SK-N-SH treated with all-trans-retinoic acid at 6 μM for 48 hours (cell line): ENCODE measurements at regions not wholly inside any gene's neighbourhood (a gene's known extent, or its start where the extent isn't known, plus 50 kb on each side); places are given as distances from the start of the nearest gene placed in this dataset.

Source experiments
- ATAC-seq: fragments of 200-7000 bp; cut with Tn5 transposase; 3 replicates; pipeline ENCODE4 v1.9.1; 2020; ENCODE audit warnings: mild to moderate bottlenecking, moderate library complexity
- ARNTL ChIP-seq: fragments of 450-650 bp; formaldehyde crosslinking; IDR thresholded peaks from 2 replicates; pipeline ENCODE4 v1.5.0; 2020; ENCODE audit warnings: low read depth, mild to moderate bottlenecking, moderate library complexity, borderline replicate concordance
- CREB5 ChIP-seq: fragments of 250-450 bp; sonication (Bioruptor Pico); IDR thresholded peaks from 2 replicates; pipeline ENCODE4 v1.5.1; 2020; ENCODE audit warnings: low read depth, mild to moderate bottlenecking, moderate library complexity
- CSDC2 ChIP-seq: fragments of 250-450 bp; sonication (Bioruptor Pico); IDR thresholded peaks from 2 replicates; pipeline ENCODE4 v1.5.0; 2020; ENCODE audit warnings: mild to moderate bottlenecking, moderate library complexity
- CSRNP3 ChIP-seq: fragments of 250-450 bp; sonication (Bioruptor Pico); IDR thresholded peaks from 2 replicates; pipeline ENCODE4 v1.5.1; 2021; ENCODE audit warnings: mild to moderate bottlenecking, moderate library complexity
- ESRRG ChIP-seq: fragments of 250-450 bp; sonication (Bioruptor Pico); IDR thresholded peaks from 2 replicates; pipeline ENCODE4 v1.6.1; 2021; ENCODE audit warnings: mild to moderate bottlenecking
- GLIS3 ChIP-seq: fragments of 250-450 bp; sonication (Bioruptor Pico); IDR thresholded peaks from 2 replicates; pipeline ENCODE4 v1.5.0; 2020; ENCODE audit warnings: mild to moderate bottlenecking, moderate library complexity
- ISL1 ChIP-seq: fragments of 250-450 bp; sonication (Bioruptor Pico); IDR thresholded peaks from 2 replicates; pipeline ENCODE4 v2.1.2; 2022; ENCODE audit warnings: mild to moderate bottlenecking, moderate library complexity
- OSR1 ChIP-seq: fragments of 250-450 bp; sonication (Bioruptor Pico); IDR thresholded peaks from 2 replicates; pipeline ENCODE4 v1.8.0; 2022; ENCODE audit warnings: moderate library complexity, mild to moderate bottlenecking, inconsistent platforms
- PATZ1 ChIP-seq: fragments of 250-450 bp; sonication (Bioruptor Pico); IDR thresholded peaks from 2 replicates; pipeline ENCODE4 v1.8.0; 2020; ENCODE audit warnings: mild to moderate bottlenecking, moderate library complexity, borderline replicate concordance
- POU6F1 ChIP-seq: fragments of 250-450 bp; sonication (Bioruptor Pico); IDR thresholded peaks from 2 replicates; pipeline ENCODE4 v1.8.0; 2021; ENCODE audit warnings: low read depth, mild to moderate bottlenecking, moderate library complexity, borderline replicate concordance
- PPARA ChIP-seq: fragments of 250-450 bp; sonication (Bioruptor Pico); IDR thresholded peaks from 2 replicates; pipeline ENCODE4 v1.5.0; 2020; ENCODE audit warnings: mild to moderate bottlenecking, borderline replicate concordance
- RARB ChIP-seq: fragments of 250-450 bp; sonication (Bioruptor Pico); IDR thresholded peaks from 2 replicates; pipeline ENCODE4 v1.8.0; 2021; ENCODE audit warnings: mild to moderate bottlenecking, moderate library complexity
- SNAI2 ChIP-seq: fragments of 250-450 bp; sonication (Bioruptor Pico); IDR thresholded peaks from 2 replicates; pipeline ENCODE4 v1.5.0; 2020; ENCODE audit warnings: mild to moderate bottlenecking, moderate library complexity
- TOX ChIP-seq: fragments of 250-450 bp; sonication (Bioruptor Pico); IDR thresholded peaks from 2 replicates; pipeline ENCODE4 v1.8.0; 2021; ENCODE audit warnings: mild to moderate bottlenecking, moderate library complexity, borderline replicate concordance
- TSHZ2 ChIP-seq: fragments of 250-450 bp; sonication (Bioruptor Pico); IDR thresholded peaks from 2 replicates; pipeline ENCODE4 v1.5.0; 2020; ENCODE audit warnings: mild to moderate bottlenecking, moderate library complexity
- ZFP3 ChIP-seq: fragments of 250-450 bp; sonication (Bioruptor Pico); IDR thresholded peaks from 2 replicates; pipeline ENCODE4 v1.5.0; 2020; ENCODE audit warnings: mild to moderate bottlenecking, moderate library complexity
- ZFP30 ChIP-seq: fragments of 450-650 bp; formaldehyde crosslinking; IDR thresholded peaks from 2 replicates; pipeline ENCODE4 v1.5.0; 2022; ENCODE audit warnings: mild to moderate bottlenecking, moderate library complexity
- ZNF565 ChIP-seq: fragments of 450-650 bp; formaldehyde crosslinking; conservative IDR thresholded peaks from 2 replicates; pipeline ENCODE4 v1.5.0; 2020; ENCODE audit warnings: low read depth, mild to moderate bottlenecking, moderate library complexity
- ZNF8 ChIP-seq: fragments of 450-650 bp; formaldehyde crosslinking; IDR thresholded peaks from 2 replicates; pipeline ENCODE4 v1.5.0; 2020; ENCODE audit warnings: mild to moderate bottlenecking, moderate library complexity

- TF ChIP-seq ARNTL (CRISPR knock-in tag): no peak
These were observed 620.2 kb upstream of the BCHE start (continued) for GRCh38 chr3:166457382-166457781.

- no peak for ATAC-seq
- TF ChIP-seq RARB: no peak
- TF ChIP-seq ARNTL (CRISPR knock-in tag): no peak
- no peak for TF ChIP-seq PPARA (CRISPR knock-in tag)
- TF ChIP-seq CREB5 (CRISPR knock-in tag): no peak
- TF ChIP-seq OSR1: no peak
- TF ChIP-seq, all 23 proteins: peak for 0
These were observed 619.1 kb upstream of the BCHE start for GRCh38 chr3:166456286-166456685.

- ATAC-seq: peak; percentile 30; the same call in 2 of the 3 replicates
- TF ChIP-seq CSDC2: no peak
- TF ChIP-seq OSR1: 0 out of 2 replicates have a peak, but pooled peaks have one; percentile 80
These were observed 618.5 kb upstream of the BCHE start for GRCh38 chr3:166455744-166456143.

- TF ChIP-seq TSHZ2 (CRISPR knock-in tag): no peak
- TF ChIP-seq OSR1: no peak
- TF ChIP-seq ZNF8 (CRISPR knock-in tag): no peak
- no peak for TF ChIP-seq ESRRG (CRISPR knock-in tag)
- TF ChIP-seq ISL1 (CRISPR knock-in tag): no peak
- no peak for TF ChIP-seq SNAI2 (CRISPR knock-in tag)
- no peak for TF ChIP-seq TOX
- TF ChIP-seq CSRNP3: no peak
- no peak for TF ChIP-seq PPARA (CRISPR knock-in tag)
- no peak for TF ChIP-seq GLIS3 (CRISPR knock-in tag)
- no peak for TF ChIP-seq POU6F1 (CRISPR knock-in tag)
- TF ChIP-seq ZFP30 (CRISPR knock-in tag): no peak
- no peak for TF ChIP-seq ZNF565 (CRISPR knock-in tag)
- TF ChIP-seq PATZ1 (CRISPR knock-in tag): no peak
- no peak for TF ChIP-seq RARB
- TF ChIP-seq ARNTL (CRISPR knock-in tag): no peak
- TF ChIP-seq ZFP3 (CRISPR knock-in tag): no peak
- ATAC-seq: no peak
These were observed 616.3 kb upstream of the BCHE start for GRCh38 chr3:166453478-166453877.

GRCh38 chr3:166451997-166452396 is 614.8 kb upstream of the BCHE start:
- no peak for ATAC-seq
- no peak for TF ChIP-seq CREB5 (CRISPR knock-in tag)
- TF ChIP-seq ZFP30 (CRISPR knock-in tag): no peak
- no peak for TF ChIP-seq PPARA (CRISPR knock-in tag)
- no peak for TF ChIP-seq TOX
